VCaP (cell line): ENCODE measurements at regions not wholly inside any gene's neighbourhood (a gene's known extent, or its start where the extent isn't known, plus 50 kb on each side); places are given as distances from the start of the nearest gene placed in this dataset.

Source experiments
- H3K27ac ChIP-seq: fragments of 450-650 bp; 2 replicates; pipeline ENCODE4 v1.5.1; 2017
- CTCF ChIP-seq: fragments of 450-650 bp; conservative IDR thresholded peaks from 2 replicates; pipeline ENCODE4 v1.5.1; 2017; ENCODE audit warnings: mild to moderate bottlenecking, moderate library complexity

- TF ChIP-seq CTCF, result no peak
- H3K27ac ChIP-seq, result no peak overlapping the region
Observed at GRCh38 chr11:119509969-119510401, 87.0 kb upstream of the THY1 start.

- TF ChIP-seq CTCF, result no peak
- no peak overlapping the region for H3K27ac ChIP-seq
Observed at GRCh38 chr11:119509282-119509841, 86.4 kb upstream of the THY1 start.

GRCh38 chr11:119506436-119506835 is 83.5 kb upstream of the THY1 start:
- no peak for TF ChIP-seq CTCF
- no peak overlapping the region for H3K27ac ChIP-seq

- TF ChIP-seq CTCF, result no peak
- H3K27ac ChIP-seq, result no peak overlapping the region
Observed at GRCh38 chr11:119505861-119506260, 82.9 kb upstream of the THY1 start.

- no peak for TF ChIP-seq CTCF
- H3K27ac ChIP-seq, result no peak overlapping the region
Observed at GRCh38 chr11:119505071-119505470, 82.1 kb upstream of the THY1 start.

GRCh38 chr11:119504371-119504770 is 81.4 kb upstream of the THY1 start:
- no peak for TF ChIP-seq CTCF

GRCh38 chr11:119501777-119502405 is 78.9 kb upstream of the THY1 start:
- no peak overlapping the region for H3K27ac ChIP-seq
- no peak for TF ChIP-seq CTCF

More at GRCh38 chr11:119504371-119504770, 81.4 kb upstream of the THY1 start:
- H3K27ac ChIP-seq, result no peak overlapping the region
